ENCODE measurements at regions not wholly inside any gene's neighbourhood (a gene's known extent, or its start where the extent isn't known, plus 50 kb on each side); places are given as distances from the start of the nearest gene placed in this dataset.
A peak's percentile ranks its signal among the peaks of the same experiment; 100 is the strongest.
"Not testable (repeated sequence)": the region's sequence is repeated elsewhere in the genome, so short reads cannot be mapped to it uniquely, and the experiment has no call there.

DNA sequence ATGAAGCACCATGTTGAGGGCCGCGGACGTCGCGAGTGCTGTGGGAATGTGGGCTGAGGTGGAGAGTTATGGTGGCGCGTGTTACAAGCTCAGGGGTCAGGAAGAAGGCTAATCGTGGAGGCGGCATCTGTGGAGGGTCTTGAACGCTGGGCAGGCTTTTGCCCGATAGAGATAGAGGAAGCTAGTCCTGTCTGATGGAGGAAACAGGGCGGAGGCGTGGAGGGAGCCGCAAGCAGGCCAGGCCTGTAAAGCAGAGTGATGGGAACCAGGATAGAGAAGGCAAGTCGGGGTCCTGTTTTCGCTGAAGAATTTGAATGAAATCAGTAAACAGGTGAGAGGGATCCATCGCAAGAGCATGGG, 2654.3 kb upstream of the DEFB115 start:
- CTCF ChIA-PET; ATAC-seq; H3K36me3 ChIP-seq (ENCODE audit: control insufficient read depth in 2 of 2, insufficient read depth in 2 of 2, low read length in 1 of 2); SMC1A ChIA-PET (ENCODE audit: uncharacterized antibody, unreplicated experiment); DNase-seq (ENCODE audit: low read depth, low spot score); H3K27me3 ChIP-seq (replicated peaks in 1 of 2; ENCODE audit: control insufficient read depth in 2 of 2, insufficient read depth in 2 of 2, low read length in 1 of 2); H3K27ac ChIP-seq (ENCODE audit: control insufficient read depth, insufficient read depth); H3K4me3 ChIP-seq; H3K79me2 ChIP-seq (ENCODE audit: control insufficient read depth, insufficient read depth, low read length); H3K9ac ChIP-seq (ENCODE audit: control insufficient read depth, insufficient read depth, low read length); POLR2A ChIA-PET; H3K4me1 ChIP-seq (ENCODE audit: control insufficient read depth, insufficient read depth, low read length); H4K20me1 ChIP-seq (ENCODE audit: control insufficient read depth, insufficient read depth); BruUV-seq (replicated peaks); FAIRE-seq; RAD21 ChIA-PET (ENCODE audit: unreplicated experiment); H3K4me2 ChIP-seq (ENCODE audit: control insufficient read depth, insufficient read depth); intact Hi-C loops (cut with micrococcal nuclease; ENCODE audit: unreplicated experiment); H3K9me3 ChIP-seq (replicated peaks; ENCODE audit: control insufficient read depth, insufficient read depth, low read length): not testable (repeated sequence)
- 0 out of 2 replicates have a peak overlapping the region, but pooled peaks have one; percentile 44 for H2AFZ ChIP-seq (ENCODE audit: control insufficient read depth, low read depth, low read length)
- in situ Hi-C loops (cut with MboI): loop anchor here (25.0 kb wide), 1 partner anchor 1909 kb away; no protein-coding TSS in a partner anchor
- TF ChIP-seq, protein P1, sequence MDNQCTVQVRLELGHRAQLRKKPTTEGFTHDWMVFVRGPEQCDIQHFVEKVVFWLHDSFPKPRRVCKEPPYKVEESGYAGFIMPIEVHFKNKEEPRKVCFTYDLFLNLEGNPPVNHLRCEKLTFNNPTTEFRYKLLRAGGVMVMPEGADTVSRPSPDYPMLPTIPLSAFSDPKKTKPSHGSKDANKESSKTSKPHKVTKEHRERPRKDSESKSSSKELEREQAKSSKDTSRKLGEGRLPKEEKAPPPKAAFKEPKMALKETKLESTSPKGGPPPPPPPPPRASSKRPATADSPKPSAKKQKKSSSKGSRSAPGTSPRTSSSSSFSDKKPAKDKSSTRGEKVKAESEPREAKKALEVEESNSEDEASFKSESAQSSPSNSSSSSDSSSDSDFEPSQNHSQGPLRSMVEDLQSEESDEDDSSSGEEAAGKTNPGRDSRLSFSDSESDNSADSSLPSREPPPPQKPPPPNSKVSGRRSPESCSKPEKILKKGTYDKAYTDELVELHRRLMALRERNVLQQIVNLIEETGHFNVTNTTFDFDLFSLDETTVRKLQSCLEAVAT (IDR thresholded peaks at IDR 0.05): peak; percentile 57; the same call in 1 of the 2 replicates
- WGBS (ENCODE audit: insufficient coverage, insufficient replicate concordance, low lambda C conversion rate, missing lambda C conversion rate): 82% methylated on average over 15 of the region's 17 CpGs

DNA sequence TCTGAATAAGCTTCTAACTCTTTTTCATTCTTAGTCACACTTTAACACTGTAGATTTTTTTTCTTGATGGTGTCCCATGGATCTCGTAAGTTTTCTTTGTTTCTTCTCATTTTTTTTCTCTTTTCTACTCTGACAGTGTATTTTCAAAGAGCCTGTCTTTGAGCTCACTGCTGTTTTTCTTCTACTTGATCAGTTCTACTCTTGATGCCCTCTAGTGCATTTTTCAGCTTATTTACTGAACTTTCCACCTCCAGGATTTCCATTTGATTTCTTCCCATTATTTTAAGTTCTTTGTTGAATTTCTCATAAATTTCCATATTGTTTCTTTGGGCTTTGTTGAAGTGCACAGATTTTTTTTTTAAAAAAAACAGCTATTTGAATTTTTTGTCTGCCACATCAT, 2641.1 kb upstream of the DEFB115 start:
- Histone ChIP-seq H3K27me3 (replicated peaks in 1 of 2; ENCODE audit: control insufficient read depth in 2 of 2, insufficient read depth in 2 of 2, low read length in 1 of 2) (no peaks in the 10 kb centered on the region), H3K27ac (ENCODE audit: control insufficient read depth, insufficient read depth) (no peak overlapping the region), H3K4me1 (ENCODE audit: control insufficient read depth, insufficient read depth, low read length) (no peaks in the 10 kb centered on the region), H2AFZ (ENCODE audit: control insufficient read depth, low read depth, low read length) (no peak overlapping the region), H3K79me2 (ENCODE audit: control insufficient read depth, insufficient read depth, low read length) (no peaks in the 10 kb centered on the region), H3K36me3 (ENCODE audit: control insufficient read depth in 2 of 2, insufficient read depth in 2 of 2, low read length in 1 of 2) (no peaks in the 10 kb centered on the region), H4K20me1 (ENCODE audit: control insufficient read depth, insufficient read depth) (no peaks in the 10 kb centered on the region), H3K9me3 (replicated peaks; ENCODE audit: control insufficient read depth, insufficient read depth, low read length) (no peaks in the 10 kb centered on the region; the same call in 2 of the 3 replicates), H3K4me2 (ENCODE audit: control insufficient read depth, insufficient read depth) (no peak overlapping the region), H3K9ac (ENCODE audit: control insufficient read depth, insufficient read depth, low read length) (no peak overlapping the region), H3K4me3 (no peak overlapping the region)
- WGBS (ENCODE audit: insufficient coverage, insufficient replicate concordance, low lambda C conversion rate, missing lambda C conversion rate): 0% methylated on average over 1 of the region's 1 CpG
- RAD21 ChIA-PET (ENCODE audit: unreplicated experiment): no interaction called here
- no peak for ATAC-seq
- SMC1A ChIA-PET (ENCODE audit: uncharacterized antibody, unreplicated experiment): no interaction called here
- POLR2A ChIA-PET: no interaction called here
- in situ Hi-C loops (cut with MboI) (loop anchor here (25.0 kb wide), 1 partner anchor 1896 kb away; no protein-coding TSS in a partner anchor), intact Hi-C loops (cut with micrococcal nuclease; ENCODE audit: unreplicated experiment) (no loop called here)
- DNase-seq (ENCODE audit: low read depth, low spot score): no peak
- BruUV-seq (replicated peaks): no TSS peak
- no peak for FAIRE-seq
- CTCF ChIA-PET: no interaction called here
- TF ChIP-seq, protein P2, sequence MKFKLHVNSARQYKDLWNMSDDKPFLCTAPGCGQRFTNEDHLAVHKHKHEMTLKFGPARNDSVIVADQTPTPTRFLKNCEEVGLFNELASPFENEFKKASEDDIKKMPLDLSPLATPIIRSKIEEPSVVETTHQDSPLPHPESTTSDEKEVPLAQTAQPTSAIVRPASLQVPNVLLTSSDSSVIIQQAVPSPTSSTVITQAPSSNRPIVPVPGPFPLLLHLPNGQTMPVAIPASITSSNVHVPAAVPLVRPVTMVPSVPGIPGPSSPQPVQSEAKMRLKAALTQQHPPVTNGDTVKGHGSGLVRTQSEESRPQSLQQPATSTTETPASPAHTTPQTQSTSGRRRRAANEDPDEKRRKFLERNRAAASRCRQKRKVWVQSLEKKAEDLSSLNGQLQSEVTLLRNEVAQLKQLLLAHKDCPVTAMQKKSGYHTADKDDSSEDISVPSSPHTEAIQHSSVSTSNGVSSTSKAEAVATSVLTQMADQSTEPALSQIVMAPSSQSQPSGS (IDR thresholded peaks at IDR 0.05; ENCODE audit: low read length): no peak
- TF ChIP-seq, protein P3, sequence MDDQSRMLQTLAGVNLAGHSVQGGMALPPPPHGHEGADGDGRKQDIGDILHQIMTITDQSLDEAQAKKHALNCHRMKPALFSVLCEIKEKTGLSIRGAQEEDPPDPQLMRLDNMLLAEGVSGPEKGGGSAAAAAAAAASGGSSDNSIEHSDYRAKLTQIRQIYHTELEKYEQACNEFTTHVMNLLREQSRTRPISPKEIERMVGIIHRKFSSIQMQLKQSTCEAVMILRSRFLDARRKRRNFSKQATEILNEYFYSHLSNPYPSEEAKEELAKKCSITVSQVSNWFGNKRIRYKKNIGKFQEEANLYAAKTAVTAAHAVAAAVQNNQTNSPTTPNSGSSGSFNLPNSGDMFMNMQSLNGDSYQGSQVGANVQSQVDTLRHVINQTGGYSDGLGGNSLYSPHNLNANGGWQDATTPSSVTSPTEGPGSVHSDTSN (IDR thresholded peaks at IDR 0.05; ENCODE audit: insufficient replicate concordance, low read depth, low read length): no peak
- TF ChIP-seq CHD1 (IDR thresholded peaks at IDR 0.05; ENCODE audit: low read depth, low read length): no peak
- no peak for TF ChIP-seq IRF4 (IDR thresholded peaks at IDR 0.05; ENCODE audit: low read depth, low read length)
- TF ChIP-seq EGR1 (IDR thresholded peaks at IDR 0.05; ENCODE audit: borderline replicate concordance in 1 of 2, low read depth in 2 of 2, low read length in 2 of 2): no peak
- TF ChIP-seq IKZF1 (conservative IDR thresholded peaks at IDR 0.05): no peak
- TF ChIP-seq NFXL1 (IDR thresholded peaks at IDR 0.05; ENCODE audit: borderline replicate concordance): no peak
- TF ChIP-seq KLF5 (IDR thresholded peaks at IDR 0.05; ENCODE audit: partially characterized antibody): no peak
- TF ChIP-seq SUPT20H (IDR thresholded peaks at IDR 0.05; ENCODE audit: borderline replicate concordance, control insufficient read depth, low read depth, low read length): no peak
- TF ChIP-seq PML (IDR thresholded peaks at IDR 0.05; ENCODE audit: low read length): no peak
